Right cardiac atrium (tissue), 5 donors: ENCODE measurements at regions not wholly inside any gene's neighbourhood (a gene's known extent, or its start where the extent isn't known, plus 50 kb on each side); places are given as distances from the start of the nearest gene placed in this dataset.

ENCODE experiments used
- ATAC-seq, 2 donors: fragments of 200-7000 bp; cut with Tn5 transposase; one replicate each; pipeline versions ENCODE4 v1.8.0 to v1.9.1; 2020; ENCODE audit warnings: moderate library complexity in 2 of 2, mild to moderate bottlenecking in 1 of 2
- DNase-seq, 3 donors: peaks; one replicate each; pipeline ENCODE4 v3.0.0-alpha.2; 2020
- H3K27ac ChIP-seq: one replicate; pipeline ENCODE4 v1.5.1; 2013; ENCODE audit warnings: mild to moderate bottlenecking, low read length, control low read depth, moderate library complexity
- H3K27me3 ChIP-seq: one replicate; pipeline ENCODE4 v1.6.1; 2013; ENCODE audit not compliant: control insufficient read depth, insufficient read depth
- H3K4me1 ChIP-seq: one replicate; pipeline ENCODE4 v1.6.1; 2013; ENCODE audit warnings: low read length; ENCODE audit not compliant: control insufficient read depth, insufficient read depth
- H3K4me3 ChIP-seq: one replicate; pipeline ENCODE4 v1.5.1; 2013; ENCODE audit warnings: low read length, control low read depth
- H3K9me3 ChIP-seq: one replicate; pipeline ENCODE4 v1.6.1; 2013; ENCODE audit warnings: low read length; ENCODE audit not compliant: control insufficient read depth
- WGBS: extraction: QIAGEN DNeasy Blood & Tissue Kit; methylation state at CpG from one replicate; pipeline ENCODE4 v1.1.7; 2013; 5-methylcytosine and 5-hydroxymethylcytosine counted together
- intact Hi-C, 4 donors: fragments of 100-400 bp; cut with DNase I; formaldehyde crosslinking; loops; one replicate each; pipeline versions ENCODE4 v1.11.0 to v1.14.0; 2022 to 2023
- donor health status: healthy with polysubstance abuse.
- donor health status: DM: no; HTN: yes; CAD: no.
- donor health status: DM: no; HTN: no; CAD: no.
- donor health status: DM: no; HTN: yes; CAD: no; lungs with severe emphysema.
- donor health status: DM: yes; HTN: yes; CAD: no.

DNA sequence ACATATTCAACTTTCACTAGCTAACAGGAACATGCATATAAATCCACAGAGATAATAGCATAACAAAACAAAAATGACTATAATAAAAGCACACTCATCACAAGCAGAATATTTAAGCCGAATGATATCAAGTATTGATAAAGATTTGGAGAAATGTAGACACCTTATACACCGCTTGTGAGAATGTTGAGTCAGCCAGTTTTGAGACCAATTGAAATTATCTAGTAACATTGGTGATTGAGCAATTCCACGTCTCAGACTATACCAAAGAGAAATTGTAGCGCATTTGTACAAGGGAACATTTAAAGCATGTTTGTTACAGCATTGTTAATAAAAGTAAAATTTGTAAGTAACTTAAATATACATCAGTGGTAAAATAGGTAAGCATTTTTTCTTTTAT, 402.9 kb upstream of the FIGN start:
- no peak overlapping the region for H3K4me3 ChIP-seq
- WGBS = 80% methylated on average over 4 of the region's 4 CpGs
- H3K27ac ChIP-seq = no peak overlapping the region
- intact Hi-C loops = no loop called here
- no peaks in the 10 kb centered on the region for H3K27me3 ChIP-seq
- no peaks in the 10 kb centered on the region for H3K4me1 ChIP-seq
- H3K9me3 ChIP-seq = no peaks in the 10 kb centered on the region
- ATAC-seq (no peak), DNase-seq (no peak)

DNA sequence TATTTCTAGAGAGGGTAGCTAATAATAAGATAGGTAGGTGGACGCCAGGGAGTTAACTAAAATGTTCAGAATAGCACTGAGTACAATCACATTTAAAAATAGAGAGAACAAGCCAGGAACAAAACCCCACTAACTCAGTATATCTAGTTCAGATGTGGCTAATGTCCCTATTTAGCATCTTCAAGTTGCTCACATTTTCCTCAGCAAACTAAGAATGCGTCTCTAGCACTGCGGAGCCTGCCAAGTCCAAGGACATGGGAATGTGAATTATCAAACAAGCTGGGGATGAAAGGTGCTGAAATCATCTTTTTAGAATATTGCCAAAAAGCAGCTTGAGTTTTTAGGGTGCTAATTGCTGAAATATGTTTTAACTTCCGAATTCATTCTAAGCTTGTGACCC, 398.5 kb upstream of the FIGN start:
- DNase-seq = peak in 1 of 3 donors; percentile 53
- no peak overlapping the region for H3K27ac ChIP-seq
- intact Hi-C loops = no loop called here
- H3K9me3 ChIP-seq = no peaks in the 10 kb centered on the region
- ATAC-seq = no peak
- no peaks in the 10 kb centered on the region for H3K4me1 ChIP-seq
- no peaks in the 10 kb centered on the region for H3K27me3 ChIP-seq
- H3K4me3 ChIP-seq = no peak overlapping the region
- 46% methylated on average over 4 of the region's 4 CpGs for WGBS

DNA sequence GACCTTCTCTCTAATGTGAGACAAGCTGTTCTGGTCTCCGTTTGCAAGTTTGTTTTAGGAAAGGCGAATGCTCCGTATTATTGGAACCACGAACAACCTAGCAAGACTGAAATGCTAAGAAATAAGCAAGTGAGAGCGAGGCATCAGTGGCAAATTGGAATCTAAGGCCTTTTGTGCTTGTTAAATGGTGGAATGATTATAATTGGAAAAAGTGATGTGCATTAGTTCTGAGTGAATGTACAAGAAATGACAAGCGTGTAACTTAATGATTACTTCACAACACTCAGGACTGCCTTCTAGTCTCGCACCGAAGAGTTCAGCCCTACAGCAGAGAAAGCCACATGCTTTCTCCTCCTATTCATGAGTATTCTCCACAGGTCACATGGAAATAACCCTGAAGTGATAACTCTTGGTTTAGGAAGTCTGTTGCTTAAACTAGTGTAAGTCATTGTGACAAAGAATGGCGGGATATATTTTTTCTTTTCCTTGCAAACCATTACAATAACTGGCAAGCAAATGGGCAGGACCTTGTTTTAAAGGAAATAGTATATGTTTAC, 392.2 kb upstream of the FIGN start:
- DNase-seq (no peak), ATAC-seq (no peak)
- H3K27ac ChIP-seq = no peak overlapping the region
- no peaks in the 10 kb centered on the region for H3K27me3 ChIP-seq
- 84% methylated on average over 9 of the region's 9 CpGs for WGBS
- intact Hi-C loops = no loop called here
- H3K4me3 ChIP-seq = no peak overlapping the region
- H3K4me1 ChIP-seq = no peaks in the 10 kb centered on the region
- no peaks in the 10 kb centered on the region for H3K9me3 ChIP-seq

DNA sequence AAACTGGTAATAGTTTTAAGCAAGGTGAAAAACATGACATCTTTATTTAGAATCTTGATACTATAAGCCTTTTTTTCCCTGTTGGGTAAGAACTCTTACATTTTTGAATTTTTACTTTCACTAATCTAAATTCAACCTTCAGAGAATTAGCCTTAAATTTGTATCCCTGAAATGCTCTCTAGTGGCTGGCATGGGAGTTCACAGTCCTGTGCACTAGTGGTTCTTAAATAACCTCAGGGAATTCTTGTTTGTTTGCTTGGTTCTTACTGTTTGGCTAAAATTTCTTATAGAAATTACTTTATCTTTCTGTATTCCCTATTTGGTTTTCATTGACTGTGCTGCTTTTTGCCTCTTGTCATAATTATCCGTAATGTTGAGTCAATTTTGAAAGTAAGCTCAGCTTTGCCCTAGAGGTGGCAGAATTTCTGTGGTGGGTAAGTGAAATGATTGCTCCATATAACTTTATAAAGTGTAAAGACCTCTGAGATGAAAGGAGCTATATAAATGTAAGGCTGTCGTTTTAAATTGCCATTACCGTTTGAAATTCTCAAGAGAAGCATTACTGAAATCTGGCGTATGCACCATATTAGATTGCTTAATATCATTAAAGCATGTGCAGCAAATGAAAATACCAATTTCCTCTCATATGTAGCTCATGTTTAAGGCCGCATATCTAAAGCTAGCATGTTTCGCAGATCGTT, 391.3 kb upstream of the FIGN start:
- ATAC-seq (no peak), DNase-seq (no peak)
- 69% methylated on average over 7 of the region's 7 CpGs for WGBS
- Histone ChIP-seq H3K27me3 (no peaks in the 10 kb centered on the region), H3K4me1 (no peaks in the 10 kb centered on the region), H3K9me3 (no peaks in the 10 kb centered on the region), H3K4me3 (no peak overlapping the region), H3K27ac (no peak overlapping the region)
- intact Hi-C loops = no loop called here

DNA sequence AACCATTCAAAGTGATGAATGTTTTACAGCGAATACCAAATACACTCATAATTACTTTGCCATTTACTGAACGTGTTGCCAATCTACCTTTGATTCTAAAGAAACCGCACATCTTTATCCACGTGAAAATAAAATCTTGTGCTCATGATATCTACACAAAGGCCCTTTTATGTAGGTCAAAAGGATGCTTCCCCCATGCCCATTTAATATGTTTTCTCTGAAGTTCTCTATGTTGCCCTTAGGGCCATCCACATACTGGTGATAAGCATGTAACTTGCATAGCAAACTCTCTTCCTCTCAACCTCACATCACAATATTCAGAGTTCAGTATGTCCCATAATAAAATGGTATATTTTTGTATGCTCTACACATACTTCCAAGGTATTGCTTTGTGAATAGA, 380.0 kb upstream of the FIGN start:
- WGBS = 87% methylated on average over 4 of the region's 4 CpGs
- ATAC-seq (no peak), DNase-seq (no peak)
- no peaks in the 10 kb centered on the region for H3K27me3 ChIP-seq
- intact Hi-C loops = no loop called here
- H3K9me3 ChIP-seq = no peaks in the 10 kb centered on the region
- no peaks in the 10 kb centered on the region for H3K4me1 ChIP-seq
- H3K4me3 ChIP-seq = no peak overlapping the region
- H3K27ac ChIP-seq = no peak overlapping the region

DNA sequence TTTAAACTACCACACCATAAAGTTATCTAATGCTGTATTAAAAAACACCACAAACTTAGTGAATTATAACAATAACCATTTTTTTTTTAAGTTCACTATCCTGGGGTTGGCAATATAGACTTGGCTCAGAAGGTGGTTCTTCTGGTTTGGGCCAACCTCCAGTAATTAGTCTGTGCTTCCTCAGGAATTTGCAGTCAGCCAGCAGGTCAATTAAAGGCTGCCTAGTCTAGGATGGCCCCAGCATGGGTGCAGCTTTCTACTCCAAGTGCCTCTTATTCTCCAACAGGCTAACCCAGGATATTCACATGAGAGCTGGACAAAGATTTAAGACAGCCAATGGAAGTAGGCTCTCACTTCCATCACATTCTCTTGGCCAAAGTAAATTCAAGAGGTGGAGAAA, 379.1 kb upstream of the FIGN start:
- H3K9me3 ChIP-seq = no peaks in the 10 kb centered on the region
- intact Hi-C loops = no loop called here
- DNase-seq = no peak
- H3K4me1 ChIP-seq = no peaks in the 10 kb centered on the region
- H3K27ac ChIP-seq = no peak overlapping the region
- no peaks in the 10 kb centered on the region for H3K27me3 ChIP-seq
- H3K4me3 ChIP-seq = no peak overlapping the region
- ATAC-seq = no peak

DNA sequence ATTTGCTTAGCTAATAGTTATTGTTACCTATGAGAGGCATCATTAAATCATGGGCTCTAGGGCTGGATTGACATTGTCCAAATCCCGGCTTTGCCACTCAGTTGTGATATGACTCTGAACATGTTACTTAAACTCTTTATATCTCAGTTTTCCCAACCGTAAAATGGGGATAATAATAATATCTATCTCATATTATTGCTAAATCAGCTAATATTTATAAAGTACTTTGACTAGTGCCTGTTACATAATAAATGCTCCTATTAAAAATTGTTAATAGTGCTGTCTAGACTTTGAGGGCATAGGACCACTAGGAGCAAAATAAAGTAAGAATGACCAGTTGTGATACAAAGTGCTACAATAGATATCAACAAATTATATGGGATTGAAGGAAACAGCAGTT, 376.3 kb upstream of the FIGN start:
- no peak overlapping the region for H3K4me3 ChIP-seq
- DNase-seq (no peak), ATAC-seq (no peak)
- H3K27ac ChIP-seq = no peak overlapping the region
- H3K27me3 ChIP-seq = no peaks in the 10 kb centered on the region
- intact Hi-C loops = no loop called here
- WGBS = 93% methylated on average over 2 of the region's 2 CpGs
- H3K9me3 ChIP-seq = no peaks in the 10 kb centered on the region
- H3K4me1 ChIP-seq = no peaks in the 10 kb centered on the region

DNA sequence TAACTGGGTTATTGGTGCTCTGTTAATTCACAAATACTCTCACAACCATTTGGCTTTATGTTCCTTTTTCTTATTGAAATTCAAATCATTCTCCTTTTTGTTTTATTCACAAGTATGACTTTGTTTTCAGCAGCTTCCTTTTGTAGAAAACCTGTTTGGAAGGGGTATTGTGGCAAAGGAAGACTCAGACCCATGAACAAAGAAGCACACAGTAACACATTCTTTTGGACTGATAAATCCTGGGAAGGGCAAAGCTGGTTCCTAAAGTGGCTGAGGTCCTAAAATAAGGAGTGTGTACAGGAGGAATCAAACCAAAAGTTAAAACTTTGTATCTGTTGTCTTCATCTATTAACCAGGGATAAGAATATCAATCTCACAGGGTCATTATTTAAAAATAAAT, 374.7 kb upstream of the FIGN start:
- DNase-seq = no peak
- H3K9me3 ChIP-seq = no peaks in the 10 kb centered on the region
- no peaks in the 10 kb centered on the region for H3K27me3 ChIP-seq
- H3K4me3 ChIP-seq = no peak overlapping the region
- ATAC-seq = no peak
- H3K27ac ChIP-seq = no peak overlapping the region
- no peaks in the 10 kb centered on the region for H3K4me1 ChIP-seq
- intact Hi-C loops = no loop called here

DNA sequence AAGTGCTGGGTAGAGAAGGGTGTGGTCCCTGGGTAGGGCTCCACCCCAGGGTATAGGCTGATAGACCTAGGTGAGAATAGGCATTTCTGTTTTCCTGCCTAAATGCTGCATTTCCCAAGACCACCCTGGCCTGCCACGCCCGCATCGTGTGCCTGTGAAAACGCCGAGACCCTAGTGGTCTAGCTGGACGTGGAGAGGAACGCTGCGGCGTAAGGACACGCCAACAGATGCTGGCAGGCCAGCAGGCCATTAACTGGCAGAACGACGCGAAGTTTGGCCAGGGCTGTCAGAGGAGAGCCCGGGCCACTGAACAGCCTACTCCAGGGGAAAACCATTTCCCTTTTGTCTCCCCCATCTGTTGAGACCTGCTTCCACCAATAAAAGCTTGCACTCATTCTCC, 373.2 kb upstream of the FIGN start:
- H3K27ac ChIP-seq = no peak overlapping the region
- no peak overlapping the region for H3K4me3 ChIP-seq
- intact Hi-C loops = no loop called here
- H3K4me1 ChIP-seq = no peaks in the 10 kb centered on the region
- DNase-seq = peak in 1 of 3 donors; percentile 34
- H3K27me3 ChIP-seq = no peaks in the 10 kb centered on the region
- no peak for ATAC-seq
- H3K9me3 ChIP-seq = no peaks in the 10 kb centered on the region
- WGBS = 96% methylated on average over 14 of the region's 14 CpGs

DNA sequence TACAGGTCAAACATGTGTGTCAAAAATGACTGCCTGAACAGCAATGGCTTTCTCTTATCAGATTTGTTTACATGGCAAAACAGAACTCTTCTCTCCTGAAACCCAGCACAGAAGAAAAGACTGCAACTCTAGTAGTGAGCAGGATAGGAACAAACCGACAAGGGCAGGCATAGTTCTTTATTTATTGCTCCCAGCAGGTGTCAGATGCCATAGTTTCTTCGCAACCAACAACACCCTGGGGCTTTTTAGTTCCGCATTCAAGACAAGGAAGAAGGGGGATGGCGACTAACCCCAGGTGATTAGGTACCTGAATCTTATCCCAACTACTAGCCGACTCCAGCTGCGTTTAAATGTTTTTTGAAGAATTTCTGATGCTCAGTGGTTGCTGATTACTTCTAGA, 367.5 kb upstream of the FIGN start:
- no peak for DNase-seq

DNA sequence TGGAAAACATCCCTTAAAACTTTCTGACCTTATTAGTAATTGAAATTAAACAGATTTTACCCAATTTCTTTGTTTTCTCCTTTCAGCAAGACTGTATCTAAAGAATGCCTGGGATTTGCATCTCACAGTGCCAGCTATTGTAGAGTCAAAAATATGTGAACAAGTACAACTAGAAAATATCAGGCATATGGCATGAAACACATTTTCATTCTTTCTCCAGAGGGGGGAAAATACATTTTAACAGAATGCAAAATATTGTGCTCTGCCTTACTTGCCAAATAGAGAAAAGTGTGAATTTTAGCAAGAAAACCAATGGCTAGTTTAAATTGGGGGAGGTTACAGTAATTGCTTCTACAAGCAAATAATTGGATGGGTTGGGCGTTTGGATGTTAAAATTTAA, 366.6 kb upstream of the FIGN start:
- no peaks in the 10 kb centered on the region for H3K4me1 ChIP-seq
- no peak for ATAC-seq
- 39% methylated on average over 1 of the region's 1 CpG for WGBS
- no peak overlapping the region for H3K4me3 ChIP-seq
- DNase-seq = no peak
- H3K27me3 ChIP-seq = no peaks in the 10 kb centered on the region
- no peak overlapping the region for H3K27ac ChIP-seq
- H3K9me3 ChIP-seq = no peaks in the 10 kb centered on the region
- intact Hi-C loops = no loop called here

More for the DNA sequence above, 367.5 kb upstream of the FIGN start:
- H3K4me1 ChIP-seq = no peaks in the 10 kb centered on the region
- no peaks in the 10 kb centered on the region for H3K27me3 ChIP-seq
- H3K27ac ChIP-seq = no peak overlapping the region
- no peaks in the 10 kb centered on the region for H3K9me3 ChIP-seq
- intact Hi-C loops = no loop called here
- ATAC-seq = no peak
- 80% methylated on average over 6 of the region's 6 CpGs for WGBS
- no peak overlapping the region for H3K4me3 ChIP-seq

DNA sequence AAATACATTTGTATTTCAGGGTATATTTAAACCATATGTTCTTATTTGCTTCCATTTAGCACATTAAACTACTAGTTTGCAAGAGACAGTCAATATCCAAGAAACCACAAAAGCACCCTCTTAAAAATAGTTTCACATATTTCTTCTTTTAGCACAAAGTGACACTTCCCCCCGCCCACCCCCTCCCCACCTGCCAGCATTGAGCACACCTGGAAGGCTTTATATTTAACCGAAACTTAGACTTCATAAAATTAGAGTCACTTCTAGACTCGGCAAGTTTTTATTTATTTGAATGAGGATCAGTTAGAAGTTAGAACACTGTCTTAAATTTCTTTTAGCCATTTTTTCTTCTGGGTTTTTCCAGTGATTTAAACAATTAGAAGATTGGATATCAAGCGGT, 355.9 kb upstream of the FIGN start:
- Histone ChIP-seq H3K4me3 (no peak overlapping the region), H3K9me3 (no peaks in the 10 kb centered on the region), H3K27me3 (no peaks in the 10 kb centered on the region), H3K4me1 (no peaks in the 10 kb centered on the region), H3K27ac (no peak overlapping the region)
- 66% methylated on average over 4 of the region's 4 CpGs for WGBS
- no peak for DNase-seq
- no peak for ATAC-seq
- intact Hi-C loops = no loop called here
